Heart right ventricle (tissue), 16 donors: ENCODE measurements at regions not wholly inside any gene's neighbourhood (a gene's known extent, or its start where the extent isn't known, plus 50 kb on each side); places are given as distances from the start of the nearest gene placed in this dataset.

Experiments
- ATAC-seq, 8 donors: fragments of 200-7000 bp; cut with Tn5 transposase; one replicate each; pipeline ENCODE4 v1.9.1; 2020; ENCODE audit warnings: mild to moderate bottlenecking in 8 of 8, moderate library complexity in 8 of 8, moderate number of reproducible peaks in 1 of 8
- DNase-seq, 2 donors: peaks; one replicate each; pipeline ENCODE4 v3.0.0-alpha.2; 2020
- H3K27ac ChIP-seq, 10 donors: fragments of 200-600 bp; sonication (generic) in 2 of 10; one replicate each; pipeline versions ENCODE4 v1.5.0 to v1.8.0; 2020 to 2022; ENCODE audit warnings: mild to moderate bottlenecking in 3 of 10
- H3K27me3 ChIP-seq, 7 donors: fragments of 200-600 bp; one replicate each; pipeline ENCODE4 v1.8.0; 2021 to 2022; ENCODE audit warnings: mild to moderate bottlenecking in 2 of 7
- H3K36me3 ChIP-seq, 9 donors: fragments of 200-600 bp; sonication (generic) in 1 of 9; one replicate each; pipeline versions ENCODE4 v1.5.0 to v1.8.0; 2020 to 2022; ENCODE audit warnings: mild to moderate bottlenecking in 2 of 9
- H3K4me1 ChIP-seq, 9 donors: fragments of 200-600 bp; sonication (generic) in 1 of 9; one replicate each; pipeline versions ENCODE4 v1.5.0 to v1.8.0; 2020 to 2022; ENCODE audit warnings: mild to moderate bottlenecking in 4 of 9
- H3K4me3 ChIP-seq, 10 donors: fragments of 200-600 bp; sonication (generic) in 2 of 10; one replicate each; pipeline versions ENCODE4 v1.5.0 to v1.8.0; 2020 to 2022; ENCODE audit warnings: mild to moderate bottlenecking in 7 of 10, moderate library complexity in 2 of 10
- H3K9me3 ChIP-seq, 11 donors: fragments of 200-600 bp in 10 of 11; sonication (generic) in 2 of 11; one replicate each; pipeline versions ENCODE4 v1.5.0 to v1.8.0; 2013 to 2022; ENCODE audit warnings: mild to moderate bottlenecking in 2 of 11, control low read depth in 1 of 11, moderate library complexity in 1 of 11
- CTCF ChIP-seq, 9 donors: fragments of 200-600 bp; sonication (generic) in 2 of 9; IDR thresholded peaks; one replicate each; pipeline versions ENCODE4 v1.5.0 to v1.8.0; 2021 to 2022; ENCODE audit warnings: antibody characterized with exemption in 9 of 9, mild to moderate bottlenecking in 5 of 9, moderate library complexity in 1 of 9
- WGBS, 2 donors: extraction: QIAGEN DNeasy Blood & Tissue Kit; methylation state at CpG; one replicate each; pipeline ENCODE4 v1.1.7; 2013; ENCODE audit warnings: inconsistent platforms in 1 of 2; 5-methylcytosine and 5-hydroxymethylcytosine counted together
- intact Hi-C, 10 donors: fragments of 100-400 bp; cut with DNase I; formaldehyde crosslinking; loops; one replicate each; pipeline versions ENCODE4 v1.11.1 to v1.14.2; 2022
- donor health status: Arrhythmogenic right ventricular cardiomyopathy.
- donor health status: ischemic (EF 13 %, LVEDD 7.1; RV severe dilation, severe dysfunction).
- donor health status: healthy with polysubstance abuse.
- donor health status: DM: no; HTN: yes; CAD: no.
- donor health status: DM: no; HTN: no; CAD: no.
- donor health status: ischemic (EF 25% LVEDD 6.9; RV normal size, moderate dysfunction).
- donor health status: ischemic (EF 25% LVEDD 5.7; RV mildly dilated, moderate dysfunction).
- donor health status: healthy.
- donor health status: DM: yes; HTN: yes; CAD: no.
- donor health status: Ischemic cardiomyopathy.
- donor health status: ischemic (EF 35%, LVEDD 5.7; RV mildly dilated, moderate dysfunction).
- donor health status: nonischemic (EF 11% LVEDD 7.7; RV severe dilation, severe dysfunction).
- donor health status: DM: yes; HTN: yes; CAD: no.
- donor health status: PGD.
- donor health status: ischemic (EF 29% LVEDD 5.4; RV normal size, mild dysfunction).
- donor health status: nonischemic (EF 23%, LVEDD 6.1; RV moderate dilation, normal function).

- Histone ChIP-seq H3K4me3 (no peak overlapping the region), H3K36me3 (no peaks in the 10 kb centered on the region), H3K9me3 (peaks cover 0 to 4% (median 0%) of the 10 kb centered on the region in 11 donors), H3K27me3 (no peaks in the 10 kb centered on the region), H3K27ac (no peak overlapping the region), H3K4me1 (no peaks in the 10 kb centered on the region)
- no peak for TF ChIP-seq CTCF (IDR thresholded peaks at IDR 0.05)
- intact Hi-C loops = no loop called here
- DNase-seq = no peak
- ATAC-seq = no peak
- 24 to 50% methylated on average over 2 of the region's 2 CpGs for WGBS, 2 donors
Observed at GRCh38 chr9:79154806-79155205, 417.0 kb upstream of the TLE4 start.

- Histone ChIP-seq H3K4me1 (no peaks in the 10 kb centered on the region), H3K27me3 (no peaks in the 10 kb centered on the region), H3K4me3 (no peak overlapping the region), H3K36me3 (no peaks in the 10 kb centered on the region), H3K27ac (no peak overlapping the region), H3K9me3 (peaks cover 0 to 4% (median 0%) of the 10 kb centered on the region in 11 donors)
- intact Hi-C loops = no loop called here
- ATAC-seq = no peak
- 54 to 61% methylated on average over 1 of the region's 1 CpG for WGBS, 2 donors
- TF ChIP-seq CTCF (IDR thresholded peaks at IDR 0.05) = no peak
- no peak for DNase-seq
Observed at GRCh38 chr9:79155308-79155707, 416.5 kb upstream of the TLE4 start.

- Histone ChIP-seq H3K4me1 (no peaks in the 10 kb centered on the region), H3K4me3 (no peak overlapping the region), H3K27me3 (no peaks in the 10 kb centered on the region), H3K9me3 (no peaks in the 10 kb centered on the region), H3K36me3 (no peaks in the 10 kb centered on the region), H3K27ac (no peak overlapping the region)
- ATAC-seq (no peak), DNase-seq (no peak)
- TF ChIP-seq CTCF (IDR thresholded peaks at IDR 0.05) = no peak
- intact Hi-C loops = loop anchor here in 1 of 10 donors (10.0 kb wide), 1 partner anchor 71 kb away; no protein-coding TSS in a partner anchor
- 86 to 87% methylated on average over 2 of the region's 2 CpGs for WGBS, 2 donors
Observed at GRCh38 chr9:79163544-79163943, 408.2 kb upstream of the TLE4 start.

GRCh38 chr9:79164406-79164805, 407.4 kb upstream of the TLE4 start:
- Histone ChIP-seq H3K27ac (no peak overlapping the region), H3K27me3 (no peaks in the 10 kb centered on the region), H3K9me3 (peaks cover 0 to 1% (median 0%) of the 10 kb centered on the region in 11 donors), H3K4me1 (no peaks in the 10 kb centered on the region), H3K36me3 (no peaks in the 10 kb centered on the region), H3K4me3 (no peak overlapping the region)
- no peak for TF ChIP-seq CTCF (IDR thresholded peaks at IDR 0.05)
- 77 to 89% methylated on average over 4 of the region's 4 CpGs for WGBS, 2 donors
- intact Hi-C loops = loop anchor here in 1 of 10 donors (10.0 kb wide), 1 partner anchor 70 kb away; no protein-coding TSS in a partner anchor
- ATAC-seq (no peak), DNase-seq (no peak)
